ENCODE measurements at regions not wholly inside any gene's neighbourhood (a gene's known extent, or its start where the extent isn't known, plus 50 kb on each side); places are given as distances from the start of the nearest gene placed in this dataset.

GRCh38 chr1:238233966-238234365 lies 343.2 kb upstream of the ZP4 start:
- TF ChIP-seq CTCF (IDR thresholded peaks at IDR 0.05) (no peak), POLR2A (IDR thresholded peaks at IDR 0.05) (no peak)
